ENCODE measurements at regions not wholly inside any gene's neighbourhood (a gene's known extent, or its start where the extent isn't known, plus 50 kb on each side); places are given as distances from the start of the nearest gene placed in this dataset.

- TF ChIP-seq FOSL2 (IDR thresholded peaks at IDR 0.05; ENCODE audit: borderline replicate concordance, low read depth) = no peak
- TF ChIP-seq YY1 (IDR thresholded peaks at IDR 0.05; ENCODE audit: low read depth) = no peak
- TF ChIP-seq IRF3 (IDR thresholded peaks at IDR 0.05; ENCODE audit: low read depth, low read length) = no peak
- H3K27ac ChIP-seq (ENCODE audit: low read depth in 2 of 2, low read length in 1 of 2) = no peak overlapping the region
- no peaks in the 10 kb centered on the region for H3K9me2 ChIP-seq
- no peak for DNase-seq
- H3F3A ChIP-seq (replicated peaks; ENCODE audit: insufficient read depth) = no peaks in the 10 kb centered on the region
- no peaks in the 10 kb centered on the region for H3K4me1 ChIP-seq (ENCODE audit: control insufficient read depth in 1 of 2, insufficient read depth in 2 of 2, low read depth in 1 of 2, low read length in 1 of 2)
- ChIA-PET POLR2A (no interaction called here), CTCF (no interaction called here)
- H2AFZ ChIP-seq (ENCODE audit: low read depth) = no peak overlapping the region
- H3K4me2 ChIP-seq = no peak overlapping the region
- WGBS (ENCODE audit: low lambda C conversion rate) = 7% methylated on average over 3 of the region's 3 CpGs
- H3K79me2 ChIP-seq (ENCODE audit: insufficient read depth) = no peaks in the 10 kb centered on the region
- no peaks in the 10 kb centered on the region for H3K36me3 ChIP-seq (replicated peaks in 1 of 2; ENCODE audit: control insufficient read depth in 1 of 2, insufficient read depth in 2 of 2, low read length in 1 of 2)
- H3K9ac ChIP-seq = no peak overlapping the region
- H3K9me3 ChIP-seq = no peaks in the 10 kb centered on the region; the same call in 1 of the 2 replicates
- H3K4me3 ChIP-seq (ENCODE audit: low read depth in 2 of 2, low read length in 1 of 2) = no peak overlapping the region
- H3K27me3 ChIP-seq (ENCODE audit: insufficient read depth) = no peaks in the 10 kb centered on the region; the same call in none of the 2 replicates
- H4K20me1 ChIP-seq (ENCODE audit: insufficient read depth) = no peaks in the 10 kb centered on the region
Observed at GRCh38 chr5:15044521-15044920, 172.9 kb upstream of the ANKH start.

- Histone ChIP-seq H3K27ac (ENCODE audit: low read depth in 2 of 2, low read length in 1 of 2) (no peak overlapping the region), H3K4me3 (ENCODE audit: low read depth in 2 of 2, low read length in 1 of 2) (no peak overlapping the region), H3K27me3 (ENCODE audit: insufficient read depth) (no peaks in the 10 kb centered on the region; the same call in none of the 2 replicates), H3K9me3 (no peaks in the 10 kb centered on the region; the same call in 1 of the 2 replicates), H3K4me1 (ENCODE audit: control insufficient read depth in 1 of 2, insufficient read depth in 2 of 2, low read depth in 1 of 2, low read length in 1 of 2) (no peaks in the 10 kb centered on the region), H3K36me3 (replicated peaks in 1 of 2; ENCODE audit: control insufficient read depth in 1 of 2, insufficient read depth in 2 of 2, low read length in 1 of 2) (no peaks in the 10 kb centered on the region), H3K4me2 (no peak overlapping the region), H2AFZ (ENCODE audit: low read depth) (no peak overlapping the region), H3K9me2 (0 out of 2 replicates have a peak, but pooled peaks cover under 1% of the 10 kb centered on the region), H3K79me2 (ENCODE audit: insufficient read depth) (no peaks in the 10 kb centered on the region), H3K9ac (no peak overlapping the region), H4K20me1 (ENCODE audit: insufficient read depth) (no peaks in the 10 kb centered on the region), H3F3A (replicated peaks; ENCODE audit: insufficient read depth) (no peaks in the 10 kb centered on the region)
- DNase-seq = no peak
- POLR2A ChIA-PET = no interaction called here
- WGBS (ENCODE audit: low lambda C conversion rate) = 20% methylated on average over 4 of the region's 4 CpGs
- CTCF ChIA-PET = interaction anchor here (0.6 to 1.4 kb wide), 2 partner anchors 21 to 34 kb away, joined by 3 to 4 read pairs; no protein-coding TSS in a partner anchor
- TF ChIP-seq IRF3 (IDR thresholded peaks at IDR 0.05; ENCODE audit: low read depth, low read length) (no peak), RFX5 (IDR thresholded peaks at IDR 0.05; ENCODE audit: low read length) (no peak), GATA2 (CRISPR knock-in tag; IDR thresholded peaks at IDR 0.05) (no peak), NFIC (IDR thresholded peaks at IDR 0.05; ENCODE audit: borderline replicate concordance) (no peak), TAF1 (IDR thresholded peaks at IDR 0.05; ENCODE audit: borderline replicate concordance, low read depth, low read length) (no peak), JUND (IDR thresholded peaks at IDR 0.05) (no peak), FOSL2 (IDR thresholded peaks at IDR 0.05; ENCODE audit: borderline replicate concordance, low read depth) (no peak), ZBTB33 (IDR thresholded peaks at IDR 0.05; ENCODE audit: borderline replicate concordance, low read depth) (no peak), POLR2AphosphoS5 (IDR thresholded peaks at IDR 0.05; ENCODE audit: low read depth, low read length) (no peak), RXRA (IDR thresholded peaks at IDR 0.05; ENCODE audit: borderline replicate concordance, low read depth) (no peak), ELF1 (IDR thresholded peaks at IDR 0.05) (no peak), CHD2 (IDR thresholded peaks at IDR 0.05; ENCODE audit: low read length, partially characterized antibody) (no peak), USF2 (IDR thresholded peaks at IDR 0.05; ENCODE audit: borderline replicate concordance, low read depth, low read length) (no peak), SMC3 (IDR thresholded peaks at IDR 0.05; ENCODE audit: low read depth, low read length) (no peak), EP300 (IDR thresholded peaks at IDR 0.05; ENCODE audit: borderline replicate concordance in 1 of 2, low read depth in 1 of 2, low read length in 1 of 2) (no peak), SIN3A (IDR thresholded peaks at IDR 0.05; ENCODE audit: borderline replicate concordance, low read depth, low read length) (no peak), MXI1 (IDR thresholded peaks at IDR 0.05; ENCODE audit: low read depth, low read length) (no peak)
- TF ChIP-seq, protein P1, sequence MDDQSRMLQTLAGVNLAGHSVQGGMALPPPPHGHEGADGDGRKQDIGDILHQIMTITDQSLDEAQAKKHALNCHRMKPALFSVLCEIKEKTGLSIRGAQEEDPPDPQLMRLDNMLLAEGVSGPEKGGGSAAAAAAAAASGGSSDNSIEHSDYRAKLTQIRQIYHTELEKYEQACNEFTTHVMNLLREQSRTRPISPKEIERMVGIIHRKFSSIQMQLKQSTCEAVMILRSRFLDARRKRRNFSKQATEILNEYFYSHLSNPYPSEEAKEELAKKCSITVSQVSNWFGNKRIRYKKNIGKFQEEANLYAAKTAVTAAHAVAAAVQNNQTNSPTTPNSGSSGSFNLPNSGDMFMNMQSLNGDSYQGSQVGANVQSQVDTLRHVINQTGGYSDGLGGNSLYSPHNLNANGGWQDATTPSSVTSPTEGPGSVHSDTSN (IDR thresholded peaks at IDR 0.05) = no peak
Observed at GRCh38 chr5:15037247-15037908, 165.8 kb upstream of the ANKH start.

Data from SK-N-SH (cell line).